ENCODE measurements at regions not wholly inside any gene's neighbourhood (a gene's known extent, or its start where the extent isn't known, plus 50 kb on each side); places are given as distances from the start of the nearest gene placed in this dataset.

DNA sequence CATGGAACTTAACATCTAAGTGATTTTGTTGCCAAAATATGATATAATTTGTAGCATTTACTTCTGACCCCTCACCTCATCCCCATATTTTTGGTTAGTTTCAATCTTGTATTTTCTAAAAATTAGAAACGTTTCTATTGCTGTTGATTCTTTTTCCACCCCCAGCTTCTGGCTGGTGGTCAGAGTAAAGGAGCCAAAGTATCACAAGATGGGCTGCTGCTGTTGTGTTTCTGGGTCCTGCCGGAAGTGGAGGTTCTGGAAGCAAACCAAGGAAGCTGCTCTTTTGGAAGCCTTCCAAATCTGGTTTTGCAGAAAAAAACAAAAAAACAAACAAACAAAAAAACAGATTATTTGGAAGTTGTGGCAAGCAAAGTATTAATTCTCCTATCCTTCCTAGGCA is 221.1 kb upstream of the P2RY1 start:
- no peak for DNase-seq (ENCODE audit: low read depth)
- TF ChIP-seq, protein P1, sequence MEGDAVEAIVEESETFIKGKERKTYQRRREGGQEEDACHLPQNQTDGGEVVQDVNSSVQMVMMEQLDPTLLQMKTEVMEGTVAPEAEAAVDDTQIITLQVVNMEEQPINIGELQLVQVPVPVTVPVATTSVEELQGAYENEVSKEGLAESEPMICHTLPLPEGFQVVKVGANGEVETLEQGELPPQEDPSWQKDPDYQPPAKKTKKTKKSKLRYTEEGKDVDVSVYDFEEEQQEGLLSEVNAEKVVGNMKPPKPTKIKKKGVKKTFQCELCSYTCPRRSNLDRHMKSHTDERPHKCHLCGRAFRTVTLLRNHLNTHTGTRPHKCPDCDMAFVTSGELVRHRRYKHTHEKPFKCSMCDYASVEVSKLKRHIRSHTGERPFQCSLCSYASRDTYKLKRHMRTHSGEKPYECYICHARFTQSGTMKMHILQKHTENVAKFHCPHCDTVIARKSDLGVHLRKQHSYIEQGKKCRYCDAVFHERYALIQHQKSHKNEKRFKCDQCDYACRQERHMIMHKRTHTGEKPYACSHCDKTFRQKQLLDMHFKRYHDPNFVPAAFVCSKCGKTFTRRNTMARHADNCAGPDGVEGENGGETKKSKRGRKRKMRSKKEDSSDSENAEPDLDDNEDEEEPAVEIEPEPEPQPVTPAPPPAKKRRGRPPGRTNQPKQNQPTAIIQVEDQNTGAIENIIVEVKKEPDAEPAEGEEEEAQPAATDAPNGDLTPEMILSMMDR (IDR thresholded peaks at IDR 0.05; ENCODE audit: low read depth, low read length, missing control alignments): no peak
- in situ Hi-C loops (cut with HindIII; ENCODE audit: low sequenced_read_pairs): no loop called here
- H3K4me3 ChIP-seq (ENCODE audit: low read depth, low read length): no peak overlapping the region

DNA sequence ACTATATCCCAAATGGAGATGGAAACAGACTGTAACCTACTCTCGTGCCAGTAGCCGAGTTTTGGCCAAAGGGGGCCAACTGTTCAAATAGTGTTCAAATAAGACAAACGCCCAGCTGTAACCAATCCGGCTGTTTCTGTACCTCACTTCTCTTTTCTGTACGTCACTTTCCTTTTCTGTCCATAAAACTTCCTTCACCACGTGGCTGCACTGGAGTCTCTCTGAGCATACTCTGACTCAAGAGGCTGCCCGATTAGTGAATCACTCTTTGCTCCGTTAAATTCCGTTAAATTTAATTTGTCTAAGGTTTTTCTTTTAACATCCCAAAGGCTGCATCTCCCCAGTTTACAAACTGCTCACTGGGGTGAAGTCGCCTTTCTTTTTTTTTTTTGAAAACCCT is 219.2 kb upstream of the P2RY1 start:
- DNase-seq (ENCODE audit: low read depth): no peak
- in situ Hi-C loops (cut with HindIII; ENCODE audit: low sequenced_read_pairs): no loop called here
- TF ChIP-seq, protein P1 (IDR thresholded peaks at IDR 0.05; ENCODE audit: low read depth, low read length, missing control alignments): no peak

DNA sequence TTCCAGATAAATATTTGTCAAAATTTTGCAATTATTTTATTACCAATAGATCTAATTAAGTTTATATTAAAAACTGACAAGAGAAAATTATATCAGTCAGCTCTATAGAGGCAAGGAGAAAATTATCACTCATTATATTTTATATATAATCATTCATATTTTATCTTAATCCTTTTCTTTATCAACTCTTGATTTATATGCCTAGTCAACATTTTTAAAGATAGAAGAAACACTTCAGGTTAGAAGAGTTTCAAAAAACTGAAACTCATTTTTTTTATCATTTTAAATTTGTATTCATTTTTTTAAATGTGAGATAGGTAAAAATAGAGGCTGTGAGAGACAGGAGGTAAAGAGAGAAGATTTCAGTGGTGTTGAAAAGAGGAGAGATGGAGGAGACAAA is 217.3 kb upstream of the P2RY1 start:
- TF ChIP-seq, protein P1 (IDR thresholded peaks at IDR 0.05; ENCODE audit: low read depth, low read length, missing control alignments): no peak
- in situ Hi-C loops (cut with HindIII; ENCODE audit: low sequenced_read_pairs): no loop called here
- H3K4me3 ChIP-seq (ENCODE audit: low read depth, low read length): no peak overlapping the region
- no peak for DNase-seq (ENCODE audit: low read depth)

More for the DNA sequence above, 219.2 kb upstream of the P2RY1 start:
- H3K4me3 ChIP-seq (ENCODE audit: low read depth, low read length): no peak overlapping the region

DNA sequence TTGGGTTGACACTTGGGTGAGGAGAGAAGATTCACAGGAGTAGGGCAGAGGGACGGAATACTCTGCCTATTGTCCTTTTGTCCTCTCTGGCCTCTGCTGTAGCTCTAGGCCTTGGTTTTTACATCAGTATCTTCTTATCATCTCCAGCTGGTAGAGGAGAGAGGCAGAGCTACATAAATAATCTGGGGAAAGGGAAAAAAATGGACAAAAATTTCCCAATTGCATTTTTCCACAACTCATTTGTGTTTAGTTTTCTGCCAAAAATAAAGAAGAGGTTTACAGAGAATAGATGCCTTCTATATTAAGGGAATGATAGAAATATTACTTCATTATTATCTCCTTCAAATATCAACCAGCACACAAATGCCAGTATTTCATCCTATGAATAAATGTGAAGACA is 216.4 kb upstream of the P2RY1 start:
- no peak overlapping the region for H3K4me3 ChIP-seq (ENCODE audit: low read depth, low read length)
- no peak for DNase-seq (ENCODE audit: low read depth)
- in situ Hi-C loops (cut with HindIII; ENCODE audit: low sequenced_read_pairs): no loop called here
- TF ChIP-seq, protein P1 (IDR thresholded peaks at IDR 0.05; ENCODE audit: low read depth, low read length, missing control alignments): no peak

DNA sequence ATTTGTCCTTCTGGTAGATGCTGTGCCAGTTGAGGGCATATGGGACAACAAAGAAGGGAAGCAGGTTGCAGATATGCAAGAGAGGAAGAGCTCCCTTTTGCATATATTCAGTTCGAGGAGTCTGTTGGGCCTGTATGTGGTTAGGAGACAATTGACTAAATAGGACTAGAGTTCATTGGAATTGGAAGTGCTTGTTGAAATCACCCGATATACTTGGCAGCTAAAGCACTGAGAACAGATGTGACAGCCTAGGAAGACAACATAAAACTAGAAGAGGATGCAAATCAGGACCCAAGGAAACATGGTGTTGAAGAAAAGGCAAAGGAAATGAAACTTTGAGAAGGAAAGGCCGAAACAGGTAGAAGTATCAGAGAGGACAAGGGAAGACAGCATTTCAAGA is 215.2 kb upstream of the P2RY1 start:
- TF ChIP-seq, protein P1 (IDR thresholded peaks at IDR 0.05; ENCODE audit: low read depth, low read length, missing control alignments): no peak
- no peak for DNase-seq (ENCODE audit: low read depth)
- in situ Hi-C loops (cut with HindIII; ENCODE audit: low sequenced_read_pairs): no loop called here
- no peak overlapping the region for H3K4me3 ChIP-seq (ENCODE audit: low read depth, low read length)

DNA sequence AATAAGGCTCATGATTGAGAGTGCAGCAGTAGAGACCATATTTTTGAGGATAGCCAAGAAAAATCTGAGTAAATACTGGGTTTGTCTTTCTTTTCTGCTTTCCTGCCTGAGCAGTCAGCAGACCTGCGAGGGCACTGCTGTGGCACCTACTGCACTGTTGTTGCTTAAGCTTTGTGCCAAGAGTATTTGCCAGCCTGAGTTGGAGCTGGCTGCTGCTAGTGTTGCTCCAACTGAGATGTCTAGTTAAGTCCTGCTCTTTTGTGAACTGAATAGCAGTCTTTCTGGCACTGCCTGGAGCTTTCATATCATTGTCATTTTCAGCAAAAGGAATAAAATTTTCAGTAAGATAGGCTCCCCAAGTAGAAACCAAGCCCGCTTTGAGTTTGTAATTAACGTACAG is 214.5 kb upstream of the P2RY1 start:
- no peak for DNase-seq (ENCODE audit: low read depth)
- no peak overlapping the region for H3K4me3 ChIP-seq (ENCODE audit: low read depth, low read length)
- in situ Hi-C loops (cut with HindIII; ENCODE audit: low sequenced_read_pairs): no loop called here
- TF ChIP-seq, protein P1 (IDR thresholded peaks at IDR 0.05; ENCODE audit: low read depth, low read length, missing control alignments): no peak
